ENCODE measurements at regions not wholly inside any gene's neighbourhood (a gene's known extent, or its start where the extent isn't known, plus 50 kb on each side); places are given as distances from the start of the nearest gene placed in this dataset.

GRCh38 chr3:4015426-4015825, 216.2 kb downstream of the LRRN1 start:
- TF ChIP-seq EP300 (IDR thresholded peaks at IDR 0.05) (no peak), CTCF (IDR thresholded peaks at IDR 0.05) (no peak)
